Endothelial cell of umbilical vein (primary cell): ENCODE measurements at regions not wholly inside any gene's neighbourhood (a gene's known extent, or its start where the extent isn't known, plus 50 kb on each side); places are given as distances from the start of the nearest gene placed in this dataset.

Experiments
- BruUV-seq: library from RNA; stranded (reverse); fragments of 400-500 nt; replicated peaks from 2 replicates; lab custom pipeline; 2021; lab: Mats Ljungman, UMichigan
- CTCF ChIA-PET: fragments of 300-600, 350-600 bp; sonication (Branson Sonifier 250); formaldehyde crosslinking; loops from one replicate; lab custom pipeline; 2021; ENCODE audit warnings: antibody characterized with exemption, inconsistent platforms; lab: Charles Lee
- POLR2A ChIA-PET: fragments of 300-600, 350-600 bp; sonication (Branson Sonifier 250); formaldehyde crosslinking; loops from one replicate; lab custom pipeline; 2021; ENCODE audit warnings: antibody characterized with exemption, inconsistent platforms; lab: Charles Lee
- DNase-seq: peaks from one replicate; pipeline ENCODE4 v3.0.0-alpha.2; 2011; ENCODE audit warnings: low read depth, low spot score
- FAIRE-seq: peaks from 2 replicates; lab custom pipeline; 2011; peaks lifted over from hg19 to GRCh38; lab: Jason Lieb, UNC
- H2AFZ ChIP-seq: 2 replicates; pipeline ENCODE4 v1.6.0; 2012; ENCODE audit warnings: low read depth, low read length, control low read depth, inconsistent platforms
- H3K27ac ChIP-seq: 2 replicates; pipeline ENCODE4 v1.5.1; 2011; ENCODE audit warnings: low read depth, mild to moderate bottlenecking, control low read depth, low read length, moderate library complexity; ENCODE audit not compliant: insufficient read depth
- H3K27me3 ChIP-seq, 2 experiments: 2 replicates each; pipeline versions ENCODE4 v1.6.0 to v1.6.1; 2011; ENCODE audit warnings: low read length in 2 of 2, mixed read lengths in 1 of 2; ENCODE audit not compliant: control insufficient read depth in 2 of 2, insufficient read depth in 2 of 2
- H3K36me3 ChIP-seq, 2 experiments: 2 replicates in 1 of 2; 3 replicates in 1 of 2; pipeline ENCODE4 v1.5.1; 2011; ENCODE audit warnings: low read length in 2 of 2, mild to moderate bottlenecking in 1 of 2, moderate library complexity in 1 of 2; ENCODE audit not compliant: control insufficient read depth in 2 of 2, insufficient read depth in 2 of 2; ENCODE audit errors: extremely low read depth in 1 of 2
- H3K4me1 ChIP-seq: 3 replicates; pipeline ENCODE4 v1.5.1; 2011; ENCODE audit warnings: mild to moderate bottlenecking, low read length; ENCODE audit not compliant: control insufficient read depth, insufficient read depth; ENCODE audit errors: extremely low read depth
- H3K4me2 ChIP-seq: 2 replicates; pipeline ENCODE4 v1.6.1; 2011; ENCODE audit warnings: low read length, control low read depth, mixed read lengths; ENCODE audit not compliant: insufficient read depth
- H3K4me3 ChIP-seq, 3 experiments: fragments of 200-600 bp in 1 of 3; sonication (generic), shearing (Covaris generic) in 1 of 3; replicated peaks in 1 of 3; 2 replicates each; pipeline ENCODE4 v1.5.1; 2011 to 2016; ENCODE audit warnings: control low read depth in 3 of 3, low read length in 3 of 3, mild to moderate bottlenecking in 2 of 3, inconsistent platforms in 1 of 3, low read depth in 1 of 3, moderate library complexity in 1 of 3; ENCODE audit not compliant: insufficient read depth in 1 of 3
- H3K79me2 ChIP-seq: 2 replicates; pipeline ENCODE4 v1.6.0; 2012; ENCODE audit warnings: low read length, inconsistent platforms; ENCODE audit not compliant: control insufficient read depth, insufficient read depth
- H3K9ac ChIP-seq: replicated peaks from 2 replicates; pipeline ENCODE3; 2011; ENCODE audit warnings: low read length, control low read depth; ENCODE audit not compliant: insufficient read depth; ENCODE audit errors: extremely low read depth
- H3K9me1 ChIP-seq: replicated peaks from 3 replicates; pipeline ENCODE4 v1.6.0; 2011; ENCODE audit warnings: mild to moderate bottlenecking, low read length; ENCODE audit not compliant: control insufficient read depth, insufficient read depth; ENCODE audit errors: extremely low read depth
- H3K9me3 ChIP-seq: replicated peaks from 2 replicates; pipeline ENCODE4 v1.5.1; 2012; ENCODE audit warnings: low read length, inconsistent platforms; ENCODE audit not compliant: control insufficient read depth, insufficient read depth
- H4K20me1 ChIP-seq: replicated peaks from 2 replicates; pipeline ENCODE3; 2011; ENCODE audit warnings: mild to moderate bottlenecking, low read length; ENCODE audit not compliant: control insufficient read depth, insufficient read depth; ENCODE audit errors: extremely low read depth
- EZH2 ChIP-seq: IDR thresholded peaks from 2 replicates; pipeline ENCODE4 v1.6.1; 2012; ENCODE audit warnings: borderline replicate concordance, low read depth, mild to moderate bottlenecking, moderate library complexity, low read length, inconsistent platforms; ENCODE audit not compliant: severe bottlenecking
- FOS ChIP-seq: IDR thresholded peaks from 2 replicates; pipeline ENCODE4 v1.6.1; 2011; ENCODE audit warnings: mild to moderate bottlenecking, low read length, moderate library complexity, borderline replicate concordance; ENCODE audit not compliant: insufficient read depth
- GATA2 ChIP-seq: IDR thresholded peaks from 2 replicates; pipeline ENCODE4 v1.7.0; 2011; ENCODE audit warnings: low read depth, mild to moderate bottlenecking, moderate library complexity, mixed read lengths, low read length; ENCODE audit not compliant: insufficient read length, insufficient read depth
- JUN ChIP-seq: IDR thresholded peaks from 2 replicates; pipeline ENCODE4 v1.6.1; 2011; ENCODE audit warnings: borderline replicate concordance, low read depth; ENCODE audit not compliant: insufficient read length, insufficient read depth
- MAX ChIP-seq: IDR thresholded peaks from 2 replicates; pipeline ENCODE4 v1.6.1; 2011; ENCODE audit not compliant: insufficient read depth, insufficient read length
- MYC ChIP-seq: IDR thresholded peaks from one replicate; pipeline ENCODE4 v1.6.1; 2011; ENCODE audit warnings: mild to moderate bottlenecking, low read depth, low read length
- POLR2A ChIP-seq: IDR thresholded peaks from 2 replicates; pipeline ENCODE4 v1.6.1; 2012; ENCODE audit warnings: low read depth, mild to moderate bottlenecking, control low read depth, low read length
- POLR2AphosphoS5 ChIP-seq: IDR thresholded peaks from 2 replicates; pipeline ENCODE4 v1.6.1; 2012; ENCODE audit warnings: low read depth, mild to moderate bottlenecking, control low read depth, low read length, moderate library complexity; ENCODE audit not compliant: insufficient read depth
- dilution Hi-C: fragments of 300-500 bp; cut with MboI; formaldehyde crosslinking; loops from one replicate; pipeline ENCODE4 v1.15.0; 2019; ENCODE audit warnings: low sequenced_read_pairs; ENCODE audit not compliant: extremely low pct_ligation_motif_present
- intact Hi-C: fragments of 100-400 bp; cut with micrococcal nuclease; formaldehyde crosslinking; loops from one replicate; pipeline ENCODE4 v1.10.0; 2022
- TF ChIP-seq, protein P1 (sequence below), 2 donors: IDR thresholded peaks; 1 replicate in 1 of 2; 2 replicates in 1 of 2; pipeline ENCODE4 v1.5.1; 2011; ENCODE audit warnings: low read length in 2 of 2, mild to moderate bottlenecking in 2 of 2, moderate library complexity in 2 of 2, control low read depth in 1 of 2, inconsistent platforms in 1 of 2, low read depth in 1 of 2; ENCODE audit not compliant: insufficient read depth in 1 of 2; ENCODE audit errors: extremely low read depth in 1 of 2

- TF ChIP-seq POLR2AphosphoS5 (no peak), POLR2A (no peak), MAX (no peak), EZH2 (no peak), GATA2 (no peak), JUN (no peak), MYC (no peak), FOS (no peak)
- TF ChIP-seq, protein P1, sequence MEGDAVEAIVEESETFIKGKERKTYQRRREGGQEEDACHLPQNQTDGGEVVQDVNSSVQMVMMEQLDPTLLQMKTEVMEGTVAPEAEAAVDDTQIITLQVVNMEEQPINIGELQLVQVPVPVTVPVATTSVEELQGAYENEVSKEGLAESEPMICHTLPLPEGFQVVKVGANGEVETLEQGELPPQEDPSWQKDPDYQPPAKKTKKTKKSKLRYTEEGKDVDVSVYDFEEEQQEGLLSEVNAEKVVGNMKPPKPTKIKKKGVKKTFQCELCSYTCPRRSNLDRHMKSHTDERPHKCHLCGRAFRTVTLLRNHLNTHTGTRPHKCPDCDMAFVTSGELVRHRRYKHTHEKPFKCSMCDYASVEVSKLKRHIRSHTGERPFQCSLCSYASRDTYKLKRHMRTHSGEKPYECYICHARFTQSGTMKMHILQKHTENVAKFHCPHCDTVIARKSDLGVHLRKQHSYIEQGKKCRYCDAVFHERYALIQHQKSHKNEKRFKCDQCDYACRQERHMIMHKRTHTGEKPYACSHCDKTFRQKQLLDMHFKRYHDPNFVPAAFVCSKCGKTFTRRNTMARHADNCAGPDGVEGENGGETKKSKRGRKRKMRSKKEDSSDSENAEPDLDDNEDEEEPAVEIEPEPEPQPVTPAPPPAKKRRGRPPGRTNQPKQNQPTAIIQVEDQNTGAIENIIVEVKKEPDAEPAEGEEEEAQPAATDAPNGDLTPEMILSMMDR (IDR thresholded peaks at IDR 0.05; ENCODE audit: extremely low read depth in 1 of 2, insufficient read depth in 1 of 2, low read depth in 1 of 2, low read length in 2 of 2): no peak
- dilution Hi-C loops: no loop called here
- no peaks in the 10 kb centered on the region for H3K4me1 ChIP-seq
- H3K79me2 ChIP-seq: no peaks in the 10 kb centered on the region
- H3K27me3 ChIP-seq: no peaks in the 10 kb centered on the region
- H3K9me1 ChIP-seq: no peaks in the 10 kb centered on the region
- intact Hi-C loops: no loop called here
- H3K4me2 ChIP-seq: no peak overlapping the region
- H3K9ac ChIP-seq: no peak overlapping the region
- POLR2A ChIA-PET: no interaction called here
- H3K4me3 ChIP-seq: no peak overlapping the region
- no peak for DNase-seq
- H3K9me3 ChIP-seq: no peaks in the 10 kb centered on the region
- H4K20me1 ChIP-seq: no peaks in the 10 kb centered on the region
- CTCF ChIA-PET: interaction anchor here (2.8 kb wide), 1 partner anchor 11 kb away, joined by 11 read pairs; no protein-coding TSS in a partner anchor
- FAIRE-seq: no peak
- H2AFZ ChIP-seq: no peak overlapping the region
- H3K36me3 ChIP-seq: no peaks in the 10 kb centered on the region
- H3K27ac ChIP-seq: no peak overlapping the region
- no TSS peak for BruUV-seq
Measured at GRCh38 chr16:73107371-73107770, 59.4 kb upstream of the ZFHX3 start.
